KMS-11 (cell line): ENCODE measurements at regions not wholly inside any gene's neighbourhood (a gene's known extent, or its start where the extent isn't known, plus 50 kb on each side); places are given as distances from the start of the nearest gene placed in this dataset.

ENCODE experiments used
- H2AFZ ChIP-seq: fragments of 200-600 bp; sonication (generic); 2 replicates; pipeline ENCODE4 v1.6.1; 2016; ENCODE audit warnings: antibody characterized with exemption, mixed run types, low read depth
- H3K27ac ChIP-seq: fragments of 200-600 bp; sonication (generic); 2 replicates; pipeline ENCODE4 v1.6.1; 2016; ENCODE audit warnings: mild to moderate bottlenecking, mixed run types
- H3K27me3 ChIP-seq: fragments of 200-600 bp; sonication (generic); 2 replicates; pipeline ENCODE4 v1.6.1; 2017; ENCODE audit warnings: mild to moderate bottlenecking, low read depth, mixed run types, moderate library complexity; ENCODE audit not compliant: insufficient read depth
- H3K36me3 ChIP-seq: fragments of 200-600 bp; sonication (generic); 2 replicates; pipeline ENCODE4 v1.6.1; 2017; ENCODE audit warnings: mild to moderate bottlenecking, mixed run types; ENCODE audit not compliant: insufficient read depth
- H3K4me1 ChIP-seq: fragments of 200-600 bp; sonication (generic); 2 replicates; pipeline ENCODE4 v1.6.1; 2016; ENCODE audit warnings: mild to moderate bottlenecking, low read depth, mixed run types; ENCODE audit not compliant: poor library complexity, severe bottlenecking
- H3K4me2 ChIP-seq: fragments of 200-600 bp; sonication (generic); 2 replicates; pipeline ENCODE4 v1.7.0; 2016; ENCODE audit warnings: mild to moderate bottlenecking, mixed run types
- H3K4me3 ChIP-seq: fragments of 200-600 bp; sonication (generic); IDR thresholded peaks from 2 replicates; pipeline ENCODE4 v1.6.1; 2017; ENCODE audit warnings: low read depth, low read length, mixed read lengths; ENCODE audit not compliant: insufficient read depth
- H3K79me2 ChIP-seq: fragments of 200-600 bp; sonication (generic); 2 replicates; pipeline ENCODE4 v1.6.1; 2016; ENCODE audit warnings: low read depth, mixed run types; ENCODE audit not compliant: insufficient read depth
- H3K9ac ChIP-seq: fragments of 200-600 bp; sonication (generic); 2 replicates; pipeline ENCODE4 v1.6.1; 2016; ENCODE audit warnings: mild to moderate bottlenecking, mixed run types
- H4K20me1 ChIP-seq: fragments of 200-600 bp; sonication (generic); 2 replicates; pipeline ENCODE4 v1.6.1; 2016; ENCODE audit warnings: mild to moderate bottlenecking, mixed run types; ENCODE audit not compliant: insufficient read depth
- TF ChIP-seq, protein P1 (sequence below): fragments of 200-600 bp; sonication (generic); conservative IDR thresholded peaks from 2 replicates; pipeline ENCODE4 v1.6.1; 2017; ENCODE audit warnings: low read depth, mild to moderate bottlenecking, antibody characterized with exemption, low read length, moderate library complexity, mixed read lengths

DNA sequence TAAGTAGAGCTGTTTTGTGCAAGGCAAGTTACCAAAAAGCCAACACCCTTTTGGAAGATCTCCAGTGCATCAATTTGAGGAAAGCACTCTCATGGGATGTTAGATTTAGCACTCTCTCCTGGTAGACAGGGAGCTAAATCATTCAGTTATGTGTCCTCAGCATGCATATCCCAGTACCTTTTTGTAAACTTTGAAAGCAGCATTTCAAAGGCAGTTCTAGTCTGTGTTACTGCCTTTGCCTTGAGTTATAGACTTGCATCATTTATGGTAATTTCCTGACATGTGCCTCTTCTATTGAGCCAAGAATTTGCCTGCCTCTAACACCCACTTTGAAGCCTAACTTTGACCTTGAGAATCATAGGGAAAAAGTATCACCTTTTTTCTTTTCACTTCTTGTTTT is 120.6 kb downstream of the KIF4B start:
- Histone ChIP-seq H4K20me1 (no peaks in the 10 kb centered on the region), H3K4me1 (no peaks in the 10 kb centered on the region), H3K9ac (no peak overlapping the region), H3K4me3 (no peak overlapping the region), H3K4me2 (no peak overlapping the region), H3K36me3 (no peaks in the 10 kb centered on the region), H3K27ac (no peak overlapping the region), H3K27me3 (no peaks in the 10 kb centered on the region), H3K79me2 (no peaks in the 10 kb centered on the region), H2AFZ (no peak overlapping the region)
- TF ChIP-seq, protein P1, sequence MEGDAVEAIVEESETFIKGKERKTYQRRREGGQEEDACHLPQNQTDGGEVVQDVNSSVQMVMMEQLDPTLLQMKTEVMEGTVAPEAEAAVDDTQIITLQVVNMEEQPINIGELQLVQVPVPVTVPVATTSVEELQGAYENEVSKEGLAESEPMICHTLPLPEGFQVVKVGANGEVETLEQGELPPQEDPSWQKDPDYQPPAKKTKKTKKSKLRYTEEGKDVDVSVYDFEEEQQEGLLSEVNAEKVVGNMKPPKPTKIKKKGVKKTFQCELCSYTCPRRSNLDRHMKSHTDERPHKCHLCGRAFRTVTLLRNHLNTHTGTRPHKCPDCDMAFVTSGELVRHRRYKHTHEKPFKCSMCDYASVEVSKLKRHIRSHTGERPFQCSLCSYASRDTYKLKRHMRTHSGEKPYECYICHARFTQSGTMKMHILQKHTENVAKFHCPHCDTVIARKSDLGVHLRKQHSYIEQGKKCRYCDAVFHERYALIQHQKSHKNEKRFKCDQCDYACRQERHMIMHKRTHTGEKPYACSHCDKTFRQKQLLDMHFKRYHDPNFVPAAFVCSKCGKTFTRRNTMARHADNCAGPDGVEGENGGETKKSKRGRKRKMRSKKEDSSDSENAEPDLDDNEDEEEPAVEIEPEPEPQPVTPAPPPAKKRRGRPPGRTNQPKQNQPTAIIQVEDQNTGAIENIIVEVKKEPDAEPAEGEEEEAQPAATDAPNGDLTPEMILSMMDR, result no peak

DNA sequence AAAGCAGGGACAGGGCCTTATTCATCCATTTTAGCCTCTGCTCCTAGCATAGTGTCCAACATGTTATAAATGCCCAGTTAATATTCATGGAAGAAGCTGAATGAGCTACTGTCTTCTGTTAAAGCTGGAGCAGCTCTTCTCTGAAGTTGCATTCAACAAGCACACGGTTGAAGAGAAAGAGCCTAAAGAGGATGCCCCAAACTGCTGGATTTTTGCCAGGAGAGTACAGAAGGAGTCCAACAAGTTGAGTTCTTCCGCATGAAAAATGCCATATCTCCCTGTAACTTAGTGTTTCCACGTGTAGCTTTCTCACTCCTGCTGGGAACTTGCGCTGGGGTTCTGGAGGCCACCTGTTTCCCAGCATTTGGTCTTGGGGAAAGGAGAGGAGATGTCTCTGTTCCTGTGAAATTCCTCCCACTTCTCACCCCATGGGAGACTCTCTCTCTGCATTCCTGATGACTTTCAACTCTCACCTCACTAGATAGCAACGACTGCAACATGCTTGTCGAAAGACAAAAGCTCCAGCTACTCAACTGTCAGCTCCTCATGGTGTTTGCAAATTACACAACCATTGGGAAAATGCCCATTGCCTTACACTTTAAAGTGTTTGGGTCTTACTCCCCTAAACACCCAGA is 122.8 kb downstream of the KIF4B start:
- TF ChIP-seq, protein P1, result no peak
- no peaks in the 10 kb centered on the region for H4K20me1 ChIP-seq
- H3K36me3 ChIP-seq, result no peaks in the 10 kb centered on the region

DNA sequence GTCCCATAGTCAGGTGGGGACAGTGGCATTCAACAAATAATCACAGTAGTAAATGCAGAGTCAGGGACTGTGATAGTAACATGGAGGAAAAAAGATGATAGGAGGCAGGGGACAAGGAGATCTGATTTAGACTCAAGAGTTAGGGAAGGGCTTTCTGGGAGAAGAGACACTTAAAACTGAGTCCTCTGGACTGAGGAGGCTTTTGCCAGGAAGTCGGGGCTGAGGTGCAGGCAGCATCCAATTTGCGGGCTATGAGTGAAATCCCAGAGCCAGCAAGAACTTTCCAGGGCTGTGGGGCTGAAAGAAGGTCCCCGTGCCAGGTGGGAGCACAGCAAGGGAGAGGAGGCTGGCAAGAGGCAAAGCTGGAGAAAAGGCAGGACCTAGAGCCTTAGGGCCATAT is 124.1 kb downstream of the KIF4B start:
- no peak overlapping the region for H2AFZ ChIP-seq
- H3K27ac ChIP-seq, result no peak overlapping the region
- H3K79me2 ChIP-seq, result no peaks in the 10 kb centered on the region
- no peaks in the 10 kb centered on the region for H3K27me3 ChIP-seq
- H3K36me3 ChIP-seq, result no peaks in the 10 kb centered on the region
- no peak overlapping the region for H3K9ac ChIP-seq
- TF ChIP-seq, protein P1, result no peak
- H3K4me1 ChIP-seq, result no peaks in the 10 kb centered on the region
- H4K20me1 ChIP-seq, result no peaks in the 10 kb centered on the region
- H3K4me2 ChIP-seq, result no peak overlapping the region
- no peak overlapping the region for H3K4me3 ChIP-seq

More for the DNA sequence above, 122.8 kb downstream of the KIF4B start:
- no peaks in the 10 kb centered on the region for H3K79me2 ChIP-seq
- no peak overlapping the region for H2AFZ ChIP-seq
- no peaks in the 10 kb centered on the region for H3K27me3 ChIP-seq
- no peaks in the 10 kb centered on the region for H3K4me1 ChIP-seq
- no peak overlapping the region for H3K27ac ChIP-seq
- no peak overlapping the region for H3K9ac ChIP-seq
- H3K4me2 ChIP-seq, result no peak overlapping the region
- no peak overlapping the region for H3K4me3 ChIP-seq

DNA sequence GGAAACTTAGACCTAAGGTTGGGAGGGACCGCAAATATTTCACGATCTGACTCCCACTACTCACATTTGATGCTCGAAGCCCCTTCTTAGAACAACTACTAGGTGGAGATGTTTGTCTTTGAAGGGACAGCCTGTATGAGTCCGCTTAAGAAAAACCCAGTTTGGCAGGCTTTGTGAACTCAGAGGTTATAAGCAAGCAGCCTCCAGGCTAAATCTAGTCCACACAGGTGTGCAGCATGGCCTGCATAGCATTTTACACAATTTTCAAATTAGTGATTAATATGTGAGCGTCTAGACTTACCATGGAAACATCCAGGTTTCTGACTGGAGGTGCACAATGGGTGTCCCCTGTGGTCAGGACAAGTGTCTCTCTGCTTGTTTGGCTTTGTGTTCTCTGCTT is 127.1 kb downstream of the KIF4B start:
- no peak overlapping the region for H3K4me3 ChIP-seq
- H3K36me3 ChIP-seq, result no peaks in the 10 kb centered on the region
- no peak overlapping the region for H3K4me2 ChIP-seq
- no peaks in the 10 kb centered on the region for H3K27me3 ChIP-seq
- no peak overlapping the region for H2AFZ ChIP-seq
- no peaks in the 10 kb centered on the region for H3K4me1 ChIP-seq
- no peak overlapping the region for H3K27ac ChIP-seq
- TF ChIP-seq, protein P1, result no peak
- no peak overlapping the region for H3K9ac ChIP-seq
- H4K20me1 ChIP-seq, result no peaks in the 10 kb centered on the region
- no peaks in the 10 kb centered on the region for H3K79me2 ChIP-seq
